NCI-H2196 (cell line): ENCODE measurements at regions not wholly inside any gene's neighbourhood (a gene's known extent, or its start where the extent isn't known, plus 50 kb on each side); places are given as distances from the start of the nearest gene placed in this dataset.

Experiments used
- DNase-seq: peaks from one replicate; lab custom pipeline; 2025; ENCODE audit not compliant: unreplicated experiment; lab: John Stamatoyannopoulos, UW

- no peak for DNase-seq
These were observed 666.0 kb downstream of the DIAPH3 start for GRCh38 chr13:59497621-59498247.

GRCh38 chr13:59501004-59501403 lies 662.7 kb downstream of the DIAPH3 start:
- no peak for DNase-seq

GRCh38 chr13:59504407-59504806 lies 659.3 kb downstream of the DIAPH3 start:
- DNase-seq, result no peak

- no peak for DNase-seq
These were observed 653.3 kb downstream of the DIAPH3 start for GRCh38 chr13:59510386-59510785.

- DNase-seq, result no peak
These were observed 650.0 kb downstream of the DIAPH3 start for GRCh38 chr13:59513686-59514085.

GRCh38 chr13:59514316-59514715 lies 649.4 kb downstream of the DIAPH3 start:
- DNase-seq, result no peak

- DNase-seq, result no peak
These were observed 643.9 kb downstream of the DIAPH3 start for GRCh38 chr13:59519819-59520218.

- no peak for DNase-seq
These were observed 642.2 kb downstream of the DIAPH3 start for GRCh38 chr13:59521549-59521948.

GRCh38 chr13:59522652-59523051 lies 641.1 kb downstream of the DIAPH3 start:
- DNase-seq, result no peak

- no peak for DNase-seq
These were observed 636.2 kb downstream of the DIAPH3 start for GRCh38 chr13:59527500-59527899.

GRCh38 chr13:59531571-59532091 lies 632.1 kb downstream of the DIAPH3 start:
- DNase-seq, result no peak

GRCh38 chr13:59532405-59532804 lies 631.3 kb downstream of the DIAPH3 start:
- DNase-seq, result no peak

GRCh38 chr13:59533561-59534555 lies 629.9 kb downstream of the DIAPH3 start:
- no peak for DNase-seq

- no peak for DNase-seq
These were observed 628.9 kb downstream of the DIAPH3 start for GRCh38 chr13:59534806-59535205.

- DNase-seq, result no peak
These were observed 626.2 kb downstream of the DIAPH3 start for GRCh38 chr13:59537500-59537899.

GRCh38 chr13:59538512-59538911 lies 625.2 kb downstream of the DIAPH3 start:
- no peak for DNase-seq

- DNase-seq, result no peak
These were observed 621.4 kb downstream of the DIAPH3 start for GRCh38 chr13:59542303-59542702.

- no peak for DNase-seq
These were observed 620.3 kb downstream of the DIAPH3 start for GRCh38 chr13:59543418-59543817.

- DNase-seq, result no peak
These were observed 618.7 kb downstream of the DIAPH3 start for GRCh38 chr13:59545007-59545406.

- no peak for DNase-seq
These were observed 617.5 kb downstream of the DIAPH3 start for GRCh38 chr13:59546178-59546577.

- DNase-seq, result no peak
These were observed 615.8 kb downstream of the DIAPH3 start for GRCh38 chr13:59547950-59548349.

GRCh38 chr13:59562924-59563323 lies 600.8 kb downstream of the DIAPH3 start:
- DNase-seq, result no peak
